Large intestine (tissue), 3 donors: ENCODE measurements at regions not wholly inside any gene's neighbourhood (a gene's known extent, or its start where the extent isn't known, plus 50 kb on each side); places are given as distances from the start of the nearest gene placed in this dataset.
A peak's percentile ranks its signal among the peaks of the same experiment; 100 is the strongest.

ENCODE experiments used
- DNase-seq, 2 donors: peaks; one replicate each; pipeline versions ENCODE4 v3.0.0 to v3.0.0-alpha.2; 2013
- H3K27ac ChIP-seq: one replicate; pipeline ENCODE4 v1.5.1; 2013; ENCODE audit warnings: low read length
- H3K27me3 ChIP-seq: 2 replicates; pipeline ENCODE4 v1.6.1; 2013; ENCODE audit warnings: low read length; ENCODE audit not compliant: control insufficient read depth, insufficient read depth
- H3K36me3 ChIP-seq: 2 replicates; pipeline ENCODE4 v1.6.1; 2013; ENCODE audit warnings: low read length; ENCODE audit not compliant: control insufficient read depth, insufficient read depth
- H3K4me1 ChIP-seq: one replicate; pipeline ENCODE4 v1.6.1; 2013; ENCODE audit warnings: low read length; ENCODE audit not compliant: control insufficient read depth, insufficient read depth
- H3K4me3 ChIP-seq: one replicate; pipeline ENCODE4 v1.5.1; 2013; ENCODE audit warnings: low read length
- H3K9me3 ChIP-seq: one replicate; pipeline ENCODE4 v1.6.1; 2013; ENCODE audit warnings: mild to moderate bottlenecking, low read depth, low read length, moderate library complexity; ENCODE audit not compliant: control insufficient read depth
- WGBS: methylation state at CpG from one replicate; pipeline ENCODE4 v1.1.5; 2013; ENCODE audit warnings: low lambda C conversion rate; ENCODE audit not compliant: insufficient coverage; 5-methylcytosine and 5-hydroxymethylcytosine counted together

DNA sequence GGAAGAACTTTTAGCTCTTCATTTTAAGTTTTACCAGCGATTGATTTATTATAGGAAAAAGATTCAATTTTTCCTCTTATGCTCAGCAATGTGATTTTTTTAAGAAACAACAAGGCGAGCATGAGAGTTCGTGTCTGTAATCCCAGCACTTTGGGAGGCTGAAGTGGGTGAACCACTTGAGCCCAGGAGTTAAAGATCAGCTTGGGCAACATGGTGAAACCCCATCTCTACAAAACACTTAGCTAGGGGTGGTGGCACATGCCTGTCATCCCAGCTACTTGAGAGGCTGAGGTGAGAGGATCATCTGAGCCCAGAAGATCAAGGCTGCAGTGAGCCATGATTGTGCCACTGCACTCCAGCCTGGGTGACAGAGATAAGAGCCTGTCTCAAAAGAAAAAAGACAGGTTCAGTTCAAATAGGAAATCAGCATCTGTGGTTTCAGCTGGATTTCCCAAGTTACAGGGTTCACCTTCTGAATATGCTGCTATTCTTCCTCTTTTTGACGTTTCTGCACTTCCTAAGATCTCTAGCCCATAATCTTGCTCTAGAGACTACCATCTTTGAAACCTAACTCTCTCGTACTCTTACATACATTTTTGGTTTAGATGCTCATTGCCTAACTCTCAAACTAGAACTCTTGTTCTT is 274.7 kb downstream of the SEC23A start:
- H3K27ac ChIP-seq = no peak overlapping the region
- no peaks in the 10 kb centered on the region for H3K9me3 ChIP-seq
- H3K4me1 ChIP-seq = no peaks in the 10 kb centered on the region
- H3K36me3 ChIP-seq = no peaks in the 10 kb centered on the region
- DNase-seq = no peak
- 100% methylated on average over 2 of the region's 5 CpGs for WGBS
- no peaks in the 10 kb centered on the region for H3K27me3 ChIP-seq
- no peak overlapping the region for H3K4me3 ChIP-seq

DNA sequence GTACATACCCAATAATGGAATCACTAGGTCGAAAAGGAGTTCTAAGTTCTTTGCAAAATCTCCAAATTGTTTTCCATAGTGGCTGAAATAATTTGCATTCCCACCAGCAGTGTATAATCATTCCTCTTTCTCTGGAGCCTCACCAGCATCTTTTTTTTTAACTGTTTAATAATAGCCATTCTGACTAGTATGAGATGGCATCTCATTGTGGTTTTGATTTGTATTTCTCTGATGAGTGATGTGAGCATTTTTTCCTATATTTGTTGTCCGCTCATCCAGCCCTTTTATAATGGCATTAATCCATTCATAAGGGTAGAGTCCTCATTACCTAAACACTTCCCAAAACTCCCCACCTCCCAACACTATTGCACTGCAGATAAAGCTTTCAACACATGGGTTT is 278.3 kb downstream of the SEC23A start:
- no peak for DNase-seq
- Histone ChIP-seq H3K27me3 (no peaks in the 10 kb centered on the region), H3K36me3 (no peaks in the 10 kb centered on the region), H3K9me3 (no peaks in the 10 kb centered on the region), H3K27ac (no peak overlapping the region), H3K4me3 (no peak overlapping the region), H3K4me1 (no peaks in the 10 kb centered on the region)
- WGBS = no CpG with 5 or more reads among the region's 2 CpGs

DNA sequence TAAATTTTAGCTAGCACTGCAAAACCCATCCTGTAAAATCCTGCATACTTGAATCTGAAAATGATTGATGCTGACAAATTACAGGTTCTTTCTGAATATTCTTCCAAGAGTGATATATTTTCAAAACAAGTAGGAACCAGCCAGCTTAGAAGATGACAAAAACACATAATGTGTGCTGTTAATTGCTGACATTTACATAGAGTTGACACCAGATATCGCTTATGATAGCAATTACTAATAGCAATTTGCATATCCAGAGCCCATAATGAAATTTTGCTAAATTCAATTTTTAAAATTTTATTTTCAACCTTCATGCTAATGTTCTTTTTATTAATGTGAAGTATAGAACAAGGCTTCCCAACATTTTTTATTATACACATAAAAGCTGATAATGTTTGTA is 284.5 kb downstream of the SEC23A start:
- H3K4me3 ChIP-seq = no peak overlapping the region
- no CpG with 5 or more reads among the region's 1 CpG for WGBS

DNA sequence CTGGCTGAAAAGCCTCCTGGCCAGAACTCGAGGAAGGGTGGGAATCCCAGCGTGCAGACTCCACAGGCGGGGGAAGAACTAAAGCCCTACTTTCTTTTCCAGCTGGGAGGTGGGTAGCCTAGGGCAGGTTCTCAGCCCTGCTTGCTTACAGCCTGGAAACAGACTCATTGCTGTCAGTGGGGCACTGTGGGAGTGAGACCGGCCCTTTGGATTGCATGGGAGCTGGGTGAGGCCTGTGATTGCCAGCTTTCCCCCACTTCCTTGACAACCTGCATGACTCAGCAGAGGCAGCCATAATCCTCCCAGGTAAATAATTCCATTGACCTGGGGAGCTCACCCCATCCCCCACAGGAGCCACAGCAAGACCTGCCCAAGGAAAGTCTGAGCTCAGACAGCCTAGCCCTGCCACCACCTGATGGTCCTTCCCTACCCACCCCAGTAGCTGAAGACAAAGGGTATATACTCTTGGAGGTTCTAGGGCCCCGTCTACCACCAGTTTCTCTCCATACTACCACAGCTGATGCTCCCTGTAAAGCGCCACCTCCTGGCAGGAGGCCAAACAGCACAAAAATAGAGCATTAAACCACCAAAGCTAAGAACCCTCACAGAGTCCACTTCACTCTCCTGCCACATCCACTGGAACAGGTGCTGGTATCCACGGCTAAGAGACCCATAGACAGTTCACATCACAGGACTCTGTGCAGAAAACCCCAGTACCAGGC is 294.1 kb downstream of the SEC23A start:
- WGBS = no CpG with 5 or more reads among the region's 7 CpGs
- Histone ChIP-seq H3K27ac (peak overlapping the region; percentile 1), H3K4me3 (no peak overlapping the region)

More for the DNA sequence above, 284.5 kb downstream of the SEC23A start:
- Histone ChIP-seq H3K36me3 (no peaks in the 10 kb centered on the region), H3K4me1 (no peaks in the 10 kb centered on the region), H3K27ac (no peak overlapping the region), H3K27me3 (no peaks in the 10 kb centered on the region), H3K9me3 (no peaks in the 10 kb centered on the region)
- DNase-seq = no peak

DNA sequence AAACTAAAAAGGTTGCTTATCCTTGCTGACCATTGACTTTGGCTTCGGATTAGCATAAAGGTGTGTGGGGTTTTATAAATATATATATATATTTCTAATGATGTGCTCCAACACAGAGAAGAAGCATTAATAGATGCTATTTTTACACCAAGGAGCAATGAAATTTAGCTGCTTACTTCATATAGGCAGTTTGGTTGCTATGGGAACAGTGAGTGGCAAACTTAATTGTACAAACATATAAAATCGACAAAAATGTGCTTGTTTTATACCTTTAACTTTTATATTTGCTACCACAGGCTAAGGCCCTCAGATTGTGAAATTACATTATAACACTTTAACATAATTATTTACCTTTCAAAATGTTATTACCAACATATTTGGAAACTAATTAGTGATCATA is 303.4 kb downstream of the SEC23A start:
- peaks cover 9% of the 10 kb centered on the region for H3K9me3 ChIP-seq
- no peaks in the 10 kb centered on the region for H3K36me3 ChIP-seq
- no peak for DNase-seq
- H3K27ac ChIP-seq = no peak overlapping the region
- H3K27me3 ChIP-seq = no peaks in the 10 kb centered on the region
- no peak overlapping the region for H3K4me3 ChIP-seq
- no peaks in the 10 kb centered on the region for H3K4me1 ChIP-seq
- WGBS = 57% methylated on average over 1 of the region's 2 CpGs

More for the DNA sequence above, 294.1 kb downstream of the SEC23A start:
- Histone ChIP-seq H3K36me3 (no peaks in the 10 kb centered on the region), H3K27me3 (no peaks in the 10 kb centered on the region), H3K4me1 (peaks cover 4% of the 10 kb centered on the region), H3K9me3 (no peaks in the 10 kb centered on the region)
- peak; percentile 9 to 17 for DNase-seq

DNA sequence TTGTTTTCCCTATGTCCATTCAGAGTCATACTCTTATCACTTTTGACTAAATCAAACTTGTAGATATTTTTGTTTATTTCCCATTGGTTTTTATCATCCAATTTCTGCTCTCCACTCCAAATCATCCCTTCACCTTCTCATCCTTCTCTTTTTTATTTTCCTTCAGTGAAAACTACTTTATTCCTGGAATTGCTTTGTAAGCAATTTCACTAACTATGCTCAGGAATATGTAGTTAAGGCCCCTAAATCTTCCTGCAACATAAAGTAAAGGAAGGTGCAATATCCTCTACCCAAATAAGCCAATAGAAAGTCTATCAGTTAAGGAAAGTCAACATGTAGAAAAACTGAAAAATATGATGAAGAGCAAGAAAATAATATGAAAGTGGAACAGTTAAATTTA is 308.4 kb downstream of the SEC23A start:
- no peaks in the 10 kb centered on the region for H3K4me1 ChIP-seq
- no peak for DNase-seq
- no peaks in the 10 kb centered on the region for H3K27me3 ChIP-seq
- H3K4me3 ChIP-seq = no peak overlapping the region
- H3K9me3 ChIP-seq = no peaks in the 10 kb centered on the region
- H3K36me3 ChIP-seq = no peaks in the 10 kb centered on the region
- no peak overlapping the region for H3K27ac ChIP-seq

DNA sequence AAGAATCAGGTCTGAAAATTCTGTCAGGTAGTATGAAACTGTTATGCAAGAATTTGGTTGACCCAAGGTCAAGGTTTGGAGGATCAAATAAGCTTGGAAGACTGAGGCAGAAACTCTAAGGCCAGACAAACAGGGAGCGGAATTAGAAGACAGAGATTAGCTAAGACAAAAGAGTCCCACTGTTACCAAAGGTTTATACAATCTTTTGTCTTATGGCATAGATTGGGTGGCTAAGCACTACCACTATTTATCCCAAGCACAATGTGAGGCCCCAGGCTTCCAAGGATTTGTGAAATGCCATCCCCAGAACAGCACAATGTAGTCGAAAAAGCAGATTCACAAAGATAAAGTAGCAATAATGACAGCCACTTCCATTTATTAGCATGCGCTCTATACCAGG is 311.2 kb downstream of the SEC23A start:
- DNase-seq = no peak
- no peaks in the 10 kb centered on the region for H3K27me3 ChIP-seq
- no peaks in the 10 kb centered on the region for H3K9me3 ChIP-seq
- 80% methylated on average over 2 of the region's 3 CpGs for WGBS
- H3K36me3 ChIP-seq = no peaks in the 10 kb centered on the region
- H3K4me3 ChIP-seq = no peak overlapping the region
- H3K4me1 ChIP-seq = no peaks in the 10 kb centered on the region
- no peak overlapping the region for H3K27ac ChIP-seq

DNA sequence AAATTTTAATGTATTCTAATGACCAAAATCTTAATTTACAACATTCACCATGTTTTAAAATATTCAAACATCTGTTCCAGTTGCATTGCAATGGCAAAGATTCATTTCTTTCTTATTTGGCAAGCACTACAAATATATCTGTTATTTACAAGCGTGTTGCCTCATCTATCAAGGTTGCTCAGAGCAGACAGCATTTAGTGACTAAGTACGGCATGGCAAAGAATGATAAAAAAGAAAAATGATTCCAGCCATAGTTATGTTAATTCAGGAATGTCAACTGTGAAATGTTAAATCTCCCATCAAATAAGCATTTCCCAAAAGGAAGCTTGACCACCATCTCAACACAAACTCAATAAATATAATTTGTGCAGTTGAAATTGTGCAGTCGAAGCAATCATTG is 312.1 kb downstream of the SEC23A start:
- Histone ChIP-seq H3K27ac (no peak overlapping the region), H3K36me3 (no peaks in the 10 kb centered on the region), H3K4me3 (no peak overlapping the region), H3K9me3 (no peaks in the 10 kb centered on the region), H3K27me3 (no peaks in the 10 kb centered on the region), H3K4me1 (no peaks in the 10 kb centered on the region)
- no peak for DNase-seq
- WGBS = 82% methylated on average over 1 of the region's 3 CpGs

DNA sequence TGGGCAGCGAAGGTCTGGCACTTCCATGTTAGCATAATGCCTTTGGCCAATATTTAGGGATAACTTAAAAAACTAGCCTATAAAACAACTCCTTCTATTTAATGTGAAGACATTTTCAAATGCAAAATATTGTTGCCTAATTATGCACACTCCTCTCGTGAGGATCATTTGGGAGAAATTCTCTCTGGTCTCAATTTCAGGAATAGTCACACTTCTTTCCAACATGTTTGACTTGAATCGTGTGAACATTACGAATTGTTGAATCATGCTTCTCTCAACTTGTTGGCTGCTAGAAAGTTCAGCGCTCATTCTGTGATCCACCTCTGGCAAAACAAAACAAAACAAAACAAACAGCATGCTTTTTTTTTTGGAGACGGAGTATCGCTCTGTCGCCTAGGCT is 313.2 kb downstream of the SEC23A start:
- no peaks in the 10 kb centered on the region for H3K4me1 ChIP-seq
- no peaks in the 10 kb centered on the region for H3K36me3 ChIP-seq
- no peaks in the 10 kb centered on the region for H3K9me3 ChIP-seq
- H3K4me3 ChIP-seq = no peak overlapping the region
- H3K27me3 ChIP-seq = no peaks in the 10 kb centered on the region
- no peak for DNase-seq
- 93% methylated on average over 3 of the region's 8 CpGs for WGBS
- H3K27ac ChIP-seq = no peak overlapping the region

DNA sequence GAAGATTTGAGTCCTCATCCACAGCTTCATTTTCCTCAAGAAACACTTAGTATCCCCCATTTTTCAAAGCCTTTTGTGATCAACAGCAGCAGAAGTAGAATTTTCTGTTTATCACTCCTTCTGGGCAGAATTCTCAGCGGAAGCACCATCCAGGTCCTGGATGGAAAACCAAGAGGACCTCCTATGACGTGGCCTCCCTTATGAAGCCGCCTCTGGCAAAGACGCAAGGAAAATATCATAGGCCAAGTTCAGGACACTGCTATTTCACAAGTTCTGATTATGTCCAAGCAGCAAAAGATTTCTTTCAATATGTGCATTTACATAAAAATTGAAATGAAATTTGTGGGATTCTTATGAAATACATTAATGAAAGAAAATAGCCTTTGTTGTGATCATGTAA is 315.0 kb downstream of the SEC23A start:
- no peak overlapping the region for H3K4me3 ChIP-seq

DNA sequence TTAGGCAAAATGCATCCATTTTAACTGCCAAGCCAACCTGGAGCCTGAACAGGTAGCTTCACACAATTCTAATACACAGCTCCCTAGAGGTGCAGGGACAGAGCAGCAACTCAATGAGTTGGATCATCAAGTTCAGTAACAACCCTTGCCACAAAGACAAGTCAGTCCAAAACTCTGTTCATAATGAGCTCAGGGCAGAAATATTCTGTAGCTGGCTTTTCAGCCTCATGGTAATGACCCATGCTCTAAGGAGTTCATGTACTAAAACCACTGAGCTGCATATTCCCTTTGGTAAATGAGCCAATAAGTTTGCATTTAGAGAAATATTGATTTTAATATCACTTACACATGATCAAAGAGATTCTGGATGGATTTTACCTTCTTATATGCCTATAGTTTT is 316.1 kb downstream of the SEC23A start:
- Histone ChIP-seq H3K9me3 (no peaks in the 10 kb centered on the region), H3K36me3 (no peaks in the 10 kb centered on the region)

More for the DNA sequence above, 315.0 kb downstream of the SEC23A start:
- no peaks in the 10 kb centered on the region for H3K36me3 ChIP-seq
- no peak overlapping the region for H3K27ac ChIP-seq
- no peaks in the 10 kb centered on the region for H3K27me3 ChIP-seq
- H3K9me3 ChIP-seq = no peaks in the 10 kb centered on the region
- no peak for DNase-seq
- no peaks in the 10 kb centered on the region for H3K4me1 ChIP-seq
- WGBS = no CpG with 5 or more reads among the region's 4 CpGs

More for the DNA sequence above, 316.1 kb downstream of the SEC23A start:
- DNase-seq = no peak
- Histone ChIP-seq H3K4me3 (no peak overlapping the region), H3K27me3 (no peaks in the 10 kb centered on the region), H3K27ac (no peak overlapping the region), H3K4me1 (no peaks in the 10 kb centered on the region)
